Pons (tissue), 1 donor: ENCODE measurements at regions not wholly inside any gene's neighbourhood (a gene's known extent, or its start where the extent isn't known, plus 50 kb on each side); places are given as distances from the start of the nearest gene placed in this dataset.

ENCODE experiments used
- DNase-seq: peaks from one replicate; pipeline ENCODE4 v3.0.0-alpha.2; 2016; ENCODE audit warnings: low spot score

DNA sequence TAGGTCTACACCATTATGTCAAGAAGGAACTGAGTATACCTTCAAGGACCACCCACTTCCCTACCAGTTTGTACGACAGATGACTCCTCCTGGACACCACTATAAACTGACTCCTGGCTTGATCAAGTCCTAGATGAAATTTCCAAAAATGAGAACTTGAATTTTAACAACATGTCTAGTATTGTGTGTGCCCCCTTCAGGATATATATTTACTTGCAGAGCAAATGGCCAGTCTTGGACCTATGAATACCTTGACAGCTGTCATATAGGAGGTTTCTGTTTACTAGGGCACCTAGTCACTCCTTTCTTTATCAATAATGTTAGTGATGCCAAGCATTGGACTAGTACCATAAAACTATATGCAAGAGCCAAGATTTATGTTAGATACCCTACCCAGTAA is 94.1 kb upstream of the TMEM26 start:
- no peak for DNase-seq

DNA sequence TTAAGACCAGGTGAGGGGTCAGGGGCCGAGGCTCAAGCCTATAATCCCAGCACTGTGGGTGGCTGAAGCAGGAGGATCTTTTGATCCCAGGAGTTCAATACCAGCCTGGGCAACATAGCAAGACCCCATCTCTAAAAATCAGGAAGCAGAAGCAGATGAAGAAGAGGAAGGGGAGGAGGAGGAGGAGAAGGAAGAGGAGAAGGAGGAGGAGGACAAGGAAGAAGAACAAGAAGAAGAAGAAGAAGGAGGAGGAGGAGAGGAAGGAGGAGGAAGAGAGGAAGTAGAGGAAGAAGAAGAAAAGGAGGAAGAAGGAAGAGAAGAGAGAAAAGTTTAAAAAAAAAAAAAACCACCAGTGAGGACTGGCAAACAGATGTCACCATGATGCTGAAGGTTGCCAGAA is 92.0 kb upstream of the TMEM26 start:
- DNase-seq = no peak

DNA sequence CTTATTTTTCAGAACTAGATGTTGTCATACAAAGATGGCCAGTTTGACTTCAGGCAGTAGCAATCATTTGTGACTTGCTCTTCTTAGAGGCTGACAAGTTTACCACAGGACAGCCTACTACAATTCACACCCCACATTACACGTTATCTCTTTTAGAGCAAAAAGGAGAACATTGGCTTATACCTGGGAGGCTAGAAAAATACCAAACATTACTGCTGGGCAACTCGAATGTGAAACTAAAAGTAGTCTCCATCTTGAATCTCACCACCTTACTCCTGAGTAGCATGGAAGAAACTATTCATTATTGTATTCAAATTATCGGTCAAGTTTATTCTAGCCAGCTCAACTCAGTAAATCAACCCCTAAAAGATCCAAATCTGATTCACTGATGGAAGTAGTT is 90.7 kb upstream of the TMEM26 start:
- DNase-seq = no peak

DNA sequence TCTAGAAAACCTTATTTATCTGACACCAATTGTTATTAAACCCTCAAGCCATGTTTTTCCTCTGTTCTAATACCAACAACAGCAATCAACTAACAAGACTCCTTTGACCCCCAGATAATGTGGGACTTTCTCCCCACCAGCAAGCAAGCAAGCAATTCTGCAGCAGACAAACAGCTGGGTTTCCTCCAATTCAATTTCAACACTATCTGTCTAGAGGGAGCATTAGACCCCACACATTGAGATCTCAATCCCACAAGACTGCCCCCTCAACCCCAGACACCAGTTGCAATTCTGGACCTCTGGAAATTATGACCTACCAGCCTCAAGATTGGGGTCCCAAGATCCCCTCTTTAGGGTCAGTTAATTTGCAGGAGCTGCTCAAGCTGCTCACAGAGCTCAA is 89.4 kb upstream of the TMEM26 start:
- no peak for DNase-seq

DNA sequence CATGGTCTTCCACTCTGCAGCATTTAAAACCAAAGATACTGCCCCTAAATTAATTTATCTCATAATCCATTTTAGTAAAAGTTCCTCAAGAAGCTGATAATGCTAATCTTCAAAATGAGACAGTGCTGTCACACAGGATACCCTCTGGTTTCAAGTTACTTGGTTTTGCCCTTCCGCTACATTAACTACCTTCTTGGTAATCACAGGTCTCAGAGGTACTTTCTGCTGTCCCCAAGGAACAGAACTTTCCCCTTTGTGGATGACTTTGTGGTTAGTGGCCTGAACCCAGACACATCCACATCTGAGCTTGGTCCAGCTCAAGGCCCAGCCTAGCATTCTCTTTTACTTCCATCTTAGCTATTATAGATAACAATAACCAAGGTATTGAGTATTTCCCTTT is 88.8 kb upstream of the TMEM26 start:
- DNase-seq = no peak

DNA sequence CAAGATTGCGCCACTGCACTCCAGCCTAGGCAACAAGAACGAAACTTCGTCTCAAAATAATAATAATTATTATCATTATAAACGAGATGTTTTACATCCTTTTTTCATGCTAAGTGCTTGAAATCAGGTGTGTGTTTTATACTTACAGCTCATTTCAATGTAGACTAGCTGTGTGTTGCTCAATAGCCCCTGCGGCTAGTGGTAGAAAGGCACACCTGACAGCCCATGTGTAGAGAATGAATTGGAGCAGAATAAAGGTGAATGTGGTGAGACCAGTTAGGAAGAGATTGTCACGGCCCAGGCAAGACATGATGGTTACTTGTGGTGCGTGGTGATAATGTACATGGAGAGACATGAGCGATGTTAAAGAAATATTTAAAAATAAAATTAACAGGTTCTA is 86.7 kb upstream of the TMEM26 start:
- no peak for DNase-seq

DNA sequence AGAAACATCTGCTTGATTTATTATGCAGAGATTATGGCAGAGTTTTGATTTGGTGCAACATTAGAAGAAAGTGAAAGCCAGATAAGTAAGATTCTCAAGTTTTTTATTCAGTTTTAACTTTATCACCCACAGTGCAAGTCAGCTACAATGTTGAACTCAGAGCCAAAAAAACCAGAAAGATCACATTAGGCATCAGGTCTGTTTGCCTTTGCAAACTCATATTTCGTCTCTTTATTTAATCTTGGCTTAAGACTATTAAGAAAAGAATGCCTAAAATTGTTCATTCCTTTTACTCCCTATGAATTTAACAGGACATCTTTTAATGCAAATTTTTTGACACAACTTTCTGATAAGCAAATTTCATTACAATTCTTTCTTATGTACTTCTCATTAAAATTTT is 76.0 kb upstream of the TMEM26 start:
- DNase-seq = no peak

DNA sequence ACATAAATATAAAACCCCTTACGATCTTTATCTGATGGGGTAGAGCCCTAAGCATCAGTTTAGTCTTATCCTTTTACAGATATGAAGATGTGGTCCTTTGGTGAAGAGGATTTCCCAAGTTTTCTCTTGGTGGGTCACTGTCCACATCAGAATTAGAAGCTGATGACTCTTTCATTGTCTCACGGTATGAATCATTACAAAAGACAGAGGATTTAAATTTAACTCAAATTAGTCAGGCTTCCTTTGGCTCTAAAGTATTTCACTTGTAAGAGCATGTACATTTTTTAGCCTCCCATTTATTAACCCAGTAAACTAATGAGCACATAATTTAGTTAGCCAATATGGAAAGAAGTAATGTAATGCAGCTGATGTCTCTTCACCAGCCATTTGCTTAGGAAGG is 49.9 kb upstream of the TMEM26 start:
- no peak for DNase-seq
